ENCODE measurements at regions not wholly inside any gene's neighbourhood (a gene's known extent, or its start where the extent isn't known, plus 50 kb on each side); places are given as distances from the start of the nearest gene placed in this dataset.

- TF ChIP-seq CTCF (IDR thresholded peaks at IDR 0.05): no peak
- no peak for TF ChIP-seq POLR2A (IDR thresholded peaks at IDR 0.05)
Observed at GRCh38 chr10:128573986-128574385, 447.8 kb upstream of the MKI67 start.
